ENCODE measurements at regions not wholly inside any gene's neighbourhood (a gene's known extent, or its start where the extent isn't known, plus 50 kb on each side); places are given as distances from the start of the nearest gene placed in this dataset.

GRCh38 chr4:107391009-107391629 lies 328.9 kb downstream of the PAPSS1 start:
- Histone ChIP-seq H3K9ac (no peak overlapping the region), H3K4me3 (ENCODE audit: low read depth, low read length) (no peak overlapping the region), H3K79me2 (no peaks in the 10 kb centered on the region), H3K4me2 (ENCODE audit: low read length) (no peak overlapping the region), H3K27me3 (ENCODE audit: control insufficient read depth, insufficient read depth, low read length) (no peaks in the 10 kb centered on the region), H3K27ac (no peak overlapping the region), H3K9me3 (ENCODE audit: control insufficient read depth, low read length) (no peaks in the 10 kb centered on the region), H3K4me1 (no peaks in the 10 kb centered on the region), H3K36me3 (ENCODE audit: control insufficient read depth, insufficient read depth, low read length) (no peaks in the 10 kb centered on the region), H2AFZ (no peak overlapping the region)
- no peak for TF ChIP-seq CTCF (IDR thresholded peaks at IDR 0.05)

DNA sequence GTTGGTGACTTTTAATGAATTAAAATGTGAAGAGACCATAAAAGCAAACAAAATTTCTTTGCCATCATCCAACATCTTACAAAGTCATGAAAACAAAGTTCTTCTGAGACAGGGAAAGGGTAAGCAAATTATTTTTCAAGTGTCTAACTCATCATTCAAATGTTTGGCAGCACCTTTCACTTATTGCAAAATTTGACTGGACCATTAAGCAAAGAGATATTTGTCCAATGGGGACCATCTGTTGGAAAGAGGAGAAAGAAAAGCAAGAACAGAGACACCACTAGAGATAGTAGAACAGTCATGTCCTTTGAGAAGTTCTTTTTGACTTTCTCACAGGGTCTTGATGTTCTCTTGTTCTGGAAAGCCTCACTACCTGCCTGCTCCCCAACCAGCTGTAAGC lies 330.1 kb downstream of the PAPSS1 start:
- Histone ChIP-seq H3K9me3 (ENCODE audit: control insufficient read depth, low read length) (no peaks in the 10 kb centered on the region), H2AFZ (no peak overlapping the region), H3K27ac (no peak overlapping the region), H3K9ac (no peak overlapping the region), H3K4me2 (ENCODE audit: low read length) (no peak overlapping the region), H3K4me1 (no peaks in the 10 kb centered on the region), H3K4me3 (ENCODE audit: low read depth, low read length) (no peak overlapping the region), H3K27me3 (ENCODE audit: control insufficient read depth, insufficient read depth, low read length) (no peaks in the 10 kb centered on the region), H3K36me3 (ENCODE audit: control insufficient read depth, insufficient read depth, low read length) (no peaks in the 10 kb centered on the region), H3K79me2 (no peaks in the 10 kb centered on the region)
- TF ChIP-seq CTCF (IDR thresholded peaks at IDR 0.05), result no peak

- Histone ChIP-seq H3K4me2 (ENCODE audit: low read length) (no peak overlapping the region), H3K4me3 (ENCODE audit: low read depth, low read length) (no peak overlapping the region), H3K36me3 (ENCODE audit: control insufficient read depth, insufficient read depth, low read length) (no peaks in the 10 kb centered on the region), H3K9ac (no peak overlapping the region), H3K9me3 (ENCODE audit: control insufficient read depth, low read length) (no peaks in the 10 kb centered on the region), H3K27me3 (ENCODE audit: control insufficient read depth, insufficient read depth, low read length) (no peaks in the 10 kb centered on the region), H3K4me1 (no peaks in the 10 kb centered on the region), H2AFZ (no peak overlapping the region), H3K27ac (no peak overlapping the region), H3K79me2 (no peaks in the 10 kb centered on the region)
- TF ChIP-seq CTCF (IDR thresholded peaks at IDR 0.05), result no peak
These were observed 331.2 kb downstream of the PAPSS1 start for GRCh38 chr4:107388736-107389274.

- H3K27me3 ChIP-seq (ENCODE audit: control insufficient read depth, insufficient read depth, low read length), result no peaks in the 10 kb centered on the region
- H3K36me3 ChIP-seq (ENCODE audit: control insufficient read depth, insufficient read depth, low read length), result no peaks in the 10 kb centered on the region
- H3K79me2 ChIP-seq, result no peaks in the 10 kb centered on the region
- H3K4me1 ChIP-seq, result no peaks in the 10 kb centered on the region
- H2AFZ ChIP-seq, result no peak overlapping the region
- H3K4me3 ChIP-seq (ENCODE audit: low read depth, low read length), result no peak overlapping the region
- no peak overlapping the region for H3K4me2 ChIP-seq (ENCODE audit: low read length)
- TF ChIP-seq CTCF (IDR thresholded peaks at IDR 0.05), result no peak
- H3K9ac ChIP-seq, result no peak overlapping the region
- H3K9me3 ChIP-seq (ENCODE audit: control insufficient read depth, low read length), result no peaks in the 10 kb centered on the region
- H3K27ac ChIP-seq, result no peak overlapping the region
These were observed 339.1 kb downstream of the PAPSS1 start for GRCh38 chr4:107380836-107381438.

DNA sequence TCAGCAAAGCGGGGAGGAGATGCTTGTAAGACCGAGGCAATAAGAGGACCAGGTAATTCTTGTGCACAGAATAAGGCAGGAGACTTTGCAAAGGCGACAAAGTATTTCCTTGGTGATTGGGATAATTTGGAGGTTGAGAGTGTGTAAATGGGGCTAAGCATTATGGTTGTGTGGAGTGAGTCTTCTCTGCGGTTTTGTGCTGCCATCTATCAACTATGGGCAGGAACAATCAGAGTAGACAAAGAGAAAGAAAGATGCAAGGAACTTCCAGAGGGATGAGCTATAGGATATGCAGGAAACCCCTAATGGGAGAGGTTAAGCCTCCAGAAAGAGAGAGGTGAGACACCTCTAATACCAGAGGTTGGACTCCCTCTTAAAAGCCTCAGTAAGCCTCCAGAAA lies 339.8 kb downstream of the PAPSS1 start:
- Histone ChIP-seq H2AFZ (no peak overlapping the region), H3K4me1 (no peaks in the 10 kb centered on the region), H3K4me2 (ENCODE audit: low read length) (no peak overlapping the region), H3K9ac (no peak overlapping the region), H3K27me3 (ENCODE audit: control insufficient read depth, insufficient read depth, low read length) (no peaks in the 10 kb centered on the region), H3K27ac (no peak overlapping the region), H3K9me3 (ENCODE audit: control insufficient read depth, low read length) (no peaks in the 10 kb centered on the region), H3K4me3 (ENCODE audit: low read depth, low read length) (no peak overlapping the region), H3K79me2 (no peaks in the 10 kb centered on the region), H3K36me3 (ENCODE audit: control insufficient read depth, insufficient read depth, low read length) (no peaks in the 10 kb centered on the region)
- TF ChIP-seq CTCF (IDR thresholded peaks at IDR 0.05), result no peak

Data from parathyroid adenoma (tissue), 2 donors.